ENCODE measurements at regions not wholly inside any gene's neighbourhood (a gene's known extent, or its start where the extent isn't known, plus 50 kb on each side); places are given as distances from the start of the nearest gene placed in this dataset.
"Not testable (repeated sequence)": the region's sequence is repeated elsewhere in the genome, so short reads cannot be mapped to it uniquely, and the experiment has no call there.

GRCh38 chr4:9702019-9702418, 79.4 kb upstream of the DRD5 start:
- intact Hi-C loops (cut with micrococcal nuclease) = not testable (repeated sequence)

GRCh38 chr4:9702696-9703095, 78.7 kb upstream of the DRD5 start:
- intact Hi-C loops (cut with micrococcal nuclease) = loop anchor here (1.0 kb wide), 1 partner anchor 317 kb away; no protein-coding TSS in a partner anchor

- intact Hi-C loops (cut with micrococcal nuclease) = loop anchor here (1.0 kb wide), 1 partner anchor 316 kb away; no protein-coding TSS in a partner anchor
These were observed 78.0 kb upstream of the DRD5 start for GRCh38 chr4:9703391-9703790.

GRCh38 chr4:9704126-9704525, 77.3 kb upstream of the DRD5 start:
- intact Hi-C loops (cut with micrococcal nuclease) = not testable (repeated sequence)

- intact Hi-C loops (cut with micrococcal nuclease) = no loop called here
These were observed 76.7 kb upstream of the DRD5 start for GRCh38 chr4:9704551-9705332.

- intact Hi-C loops (cut with micrococcal nuclease) = not testable (repeated sequence)
These were observed 74.2 kb upstream of the DRD5 start for GRCh38 chr4:9707281-9707680.

GRCh38 chr4:9707936-9708335, 73.5 kb upstream of the DRD5 start:
- intact Hi-C loops (cut with micrococcal nuclease) = not testable (repeated sequence)

- intact Hi-C loops (cut with micrococcal nuclease) = no loop called here
These were observed 71.7 kb upstream of the DRD5 start for GRCh38 chr4:9709724-9710123.

- intact Hi-C loops (cut with micrococcal nuclease) = not testable (repeated sequence)
These were observed 66.2 kb upstream of the DRD5 start for GRCh38 chr4:9715271-9715670.

- intact Hi-C loops (cut with micrococcal nuclease) = no loop called here
These were observed 65.3 kb upstream of the DRD5 start for GRCh38 chr4:9716093-9716492.

- intact Hi-C loops (cut with micrococcal nuclease) = not testable (repeated sequence)
These were observed 63.0 kb upstream of the DRD5 start for GRCh38 chr4:9718246-9718939.

GRCh38 chr4:9722131-9722530, 59.3 kb upstream of the DRD5 start:
- intact Hi-C loops (cut with micrococcal nuclease) = not testable (repeated sequence)
